T-helper 2 cell treated with Interferon-gamma antibody and Interleukin-4, amounts not matched to agents 5 μg/mL and 100 μg/mL, for 36 hours (primary cell): ENCODE measurements at regions not wholly inside any gene's neighbourhood (a gene's known extent, or its start where the extent isn't known, plus 50 kb on each side); places are given as distances from the start of the nearest gene placed in this dataset.

Experiments
- DNase-seq: peaks from one replicate; pipeline ENCODE4 v3.0.0; 2021; ENCODE audit warnings: low spot score
- H3K27ac Mint-ChIP-seq: one replicate; pipeline ENCODE4 v1.8.0; 2021; ENCODE audit warnings: mild to moderate bottlenecking, mixed read lengths
- H3K27me3 Mint-ChIP-seq: one replicate; pipeline ENCODE4 v1.8.0; 2021; ENCODE audit warnings: low read depth, mixed read lengths
- H3K36me3 Mint-ChIP-seq: one replicate; pipeline ENCODE4 v1.8.0; 2021; ENCODE audit warnings: low read depth, mixed read lengths
- H3K4me1 Mint-ChIP-seq: one replicate; pipeline ENCODE4 v1.8.0; 2021; ENCODE audit warnings: low read depth, mixed read lengths
- H3K4me3 Mint-ChIP-seq: one replicate; pipeline ENCODE4 v1.8.0; 2022; ENCODE audit warnings: mild to moderate bottlenecking, moderate library complexity, mixed read lengths
- H3K9me3 Mint-ChIP-seq: one replicate; pipeline ENCODE4 v1.8.0; 2021; ENCODE audit warnings: mixed read lengths

- Mint-ChIP-seq H3K9me3 (no peaks in the 10 kb centered on the region), H3K36me3 (no peaks in the 10 kb centered on the region), H3K4me3 (no peak overlapping the region), H3K27me3 (no peaks in the 10 kb centered on the region), H3K4me1 (no peaks in the 10 kb centered on the region), H3K27ac (no peak overlapping the region)
- DNase-seq, result no peak
Observed at GRCh38 chr3:144237351-144237750, 265.7 kb downstream of the DIPK2A start.

- Mint-ChIP-seq H3K36me3 (no peaks in the 10 kb centered on the region), H3K27ac (no peak overlapping the region), H3K9me3 (no peaks in the 10 kb centered on the region), H3K27me3 (no peaks in the 10 kb centered on the region), H3K4me3 (no peak overlapping the region), H3K4me1 (no peaks in the 10 kb centered on the region)
- DNase-seq, result no peak
Observed at GRCh38 chr3:144241404-144241803, 269.8 kb downstream of the DIPK2A start.

- Mint-ChIP-seq H3K9me3 (no peaks in the 10 kb centered on the region), H3K4me3 (no peak overlapping the region), H3K4me1 (no peaks in the 10 kb centered on the region), H3K27me3 (no peaks in the 10 kb centered on the region), H3K27ac (no peak overlapping the region), H3K36me3 (no peaks in the 10 kb centered on the region)
- no peak for DNase-seq
Observed at GRCh38 chr3:144242747-144243146, 271.1 kb downstream of the DIPK2A start.

GRCh38 chr3:144244662-144245061 lies 273.0 kb downstream of the DIPK2A start:
- Mint-ChIP-seq H3K36me3 (no peaks in the 10 kb centered on the region), H3K4me1 (no peaks in the 10 kb centered on the region), H3K9me3 (no peaks in the 10 kb centered on the region), H3K27ac (no peak overlapping the region), H3K4me3 (no peak overlapping the region), H3K27me3 (no peaks in the 10 kb centered on the region)
- no peak for DNase-seq

GRCh38 chr3:144252896-144253295 lies 281.3 kb downstream of the DIPK2A start:
- H3K9me3 Mint-ChIP-seq, result no peaks in the 10 kb centered on the region
- H3K27me3 Mint-ChIP-seq, result no peaks in the 10 kb centered on the region
- H3K27ac Mint-ChIP-seq, result no peak overlapping the region
- no peak overlapping the region for H3K4me3 Mint-ChIP-seq
- H3K4me1 Mint-ChIP-seq, result no peaks in the 10 kb centered on the region
- H3K36me3 Mint-ChIP-seq, result no peaks in the 10 kb centered on the region
- no peak for DNase-seq

GRCh38 chr3:144257381-144257780 lies 285.8 kb downstream of the DIPK2A start:
- no peaks in the 10 kb centered on the region for H3K4me1 Mint-ChIP-seq
- H3K36me3 Mint-ChIP-seq, result no peaks in the 10 kb centered on the region
- DNase-seq, result no peak
- H3K27me3 Mint-ChIP-seq, result no peaks in the 10 kb centered on the region
- H3K27ac Mint-ChIP-seq, result no peak overlapping the region
- H3K4me3 Mint-ChIP-seq, result no peak overlapping the region
- no peaks in the 10 kb centered on the region for H3K9me3 Mint-ChIP-seq

- no peaks in the 10 kb centered on the region for H3K4me1 Mint-ChIP-seq
- H3K4me3 Mint-ChIP-seq, result no peak overlapping the region
- no peaks in the 10 kb centered on the region for H3K36me3 Mint-ChIP-seq
- no peak for DNase-seq
- no peaks in the 10 kb centered on the region for H3K9me3 Mint-ChIP-seq
- H3K27ac Mint-ChIP-seq, result no peak overlapping the region
- H3K27me3 Mint-ChIP-seq, result no peaks in the 10 kb centered on the region
Observed at GRCh38 chr3:144259267-144259666, 287.6 kb downstream of the DIPK2A start.

GRCh38 chr3:144263706-144264105 lies 292.1 kb downstream of the DIPK2A start:
- Mint-ChIP-seq H3K4me3 (no peak overlapping the region), H3K4me1 (no peaks in the 10 kb centered on the region), H3K36me3 (no peaks in the 10 kb centered on the region), H3K27ac (no peak overlapping the region), H3K27me3 (no peaks in the 10 kb centered on the region), H3K9me3 (no peaks in the 10 kb centered on the region)
- DNase-seq, result no peak

GRCh38 chr3:144264350-144264749 lies 292.7 kb downstream of the DIPK2A start:
- Mint-ChIP-seq H3K27ac (no peak overlapping the region), H3K4me3 (no peak overlapping the region), H3K27me3 (no peaks in the 10 kb centered on the region), H3K36me3 (no peaks in the 10 kb centered on the region), H3K4me1 (no peaks in the 10 kb centered on the region), H3K9me3 (no peaks in the 10 kb centered on the region)
- DNase-seq, result no peak

- H3K27ac Mint-ChIP-seq, result no peak overlapping the region
- H3K9me3 Mint-ChIP-seq, result no peaks in the 10 kb centered on the region
- no peak for DNase-seq
- no peaks in the 10 kb centered on the region for H3K36me3 Mint-ChIP-seq
- H3K4me3 Mint-ChIP-seq, result no peak overlapping the region
- no peaks in the 10 kb centered on the region for H3K27me3 Mint-ChIP-seq
- no peaks in the 10 kb centered on the region for H3K4me1 Mint-ChIP-seq
Observed at GRCh38 chr3:144264794-144265193, 293.2 kb downstream of the DIPK2A start.

- Mint-ChIP-seq H3K9me3 (no peaks in the 10 kb centered on the region), H3K4me1 (no peaks in the 10 kb centered on the region), H3K27me3 (no peaks in the 10 kb centered on the region), H3K27ac (no peak overlapping the region), H3K4me3 (no peak overlapping the region), H3K36me3 (no peaks in the 10 kb centered on the region)
- no peak for DNase-seq
Observed at GRCh38 chr3:144265542-144266100, 294.0 kb downstream of the DIPK2A start.

- DNase-seq, result no peak
- Mint-ChIP-seq H3K27me3 (peaks cover 14% of the 10 kb centered on the region), H3K9me3 (no peaks in the 10 kb centered on the region)
Observed at GRCh38 chr3:144270100-144270499, 298.5 kb downstream of the DIPK2A start.

GRCh38 chr3:144272680-144273079 lies 301.1 kb downstream of the DIPK2A start:
- peaks cover 3% of the 10 kb centered on the region for H3K4me1 Mint-ChIP-seq
- no peak overlapping the region for H3K27ac Mint-ChIP-seq
- H3K36me3 Mint-ChIP-seq, result no peaks in the 10 kb centered on the region
- peaks cover 17% of the 10 kb centered on the region for H3K27me3 Mint-ChIP-seq
- no peak overlapping the region for H3K4me3 Mint-ChIP-seq
- H3K9me3 Mint-ChIP-seq, result no peaks in the 10 kb centered on the region
- DNase-seq, result no peak

More at GRCh38 chr3:144270100-144270499, 298.5 kb downstream of the DIPK2A start:
- Mint-ChIP-seq H3K27ac (no peak overlapping the region), H3K4me1 (peaks cover 3% of the 10 kb centered on the region), H3K36me3 (no peaks in the 10 kb centered on the region), H3K4me3 (no peak overlapping the region)

- peaks cover 3% of the 10 kb centered on the region for H3K4me1 Mint-ChIP-seq
- no peak overlapping the region for H3K27ac Mint-ChIP-seq
- H3K9me3 Mint-ChIP-seq, result no peaks in the 10 kb centered on the region
- DNase-seq, result no peak
- H3K4me3 Mint-ChIP-seq, result no peak overlapping the region
- peaks cover 17% of the 10 kb centered on the region for H3K27me3 Mint-ChIP-seq
- H3K36me3 Mint-ChIP-seq, result no peaks in the 10 kb centered on the region
Observed at GRCh38 chr3:144273601-144274000, 302.0 kb downstream of the DIPK2A start.

- no peak overlapping the region for H3K27ac Mint-ChIP-seq
- H3K27me3 Mint-ChIP-seq, result peaks cover 19% of the 10 kb centered on the region
- no peaks in the 10 kb centered on the region for H3K36me3 Mint-ChIP-seq
- DNase-seq, result no peak
- no peaks in the 10 kb centered on the region for H3K9me3 Mint-ChIP-seq
- peaks cover 3% of the 10 kb centered on the region for H3K4me1 Mint-ChIP-seq
- H3K4me3 Mint-ChIP-seq, result no peak overlapping the region
Observed at GRCh38 chr3:144275005-144275404, 303.4 kb downstream of the DIPK2A start.
